ENCODE measurements at regions not wholly inside any gene's neighbourhood (a gene's known extent, or its start where the extent isn't known, plus 50 kb on each side); places are given as distances from the start of the nearest gene placed in this dataset.

- Mint-ChIP-seq H3K27ac (no peak overlapping the region), H3K27me3 (peaks cover 9% of the 10 kb centered on the region), H3K36me3 (ENCODE audit: low read depth) (no peaks in the 10 kb centered on the region), H3K4me3 (no peak overlapping the region), H3K9me3 (peaks cover 7% of the 10 kb centered on the region), H3K4me1 (ENCODE audit: low read depth) (no peaks in the 10 kb centered on the region)
- no peak for DNase-seq
Observed at GRCh38 chr7:52085610-52086009, 769.0 kb upstream of the COBL start.

- H3K27ac Mint-ChIP-seq = no peak overlapping the region
- no peaks in the 10 kb centered on the region for H3K27me3 Mint-ChIP-seq
- H3K36me3 Mint-ChIP-seq (ENCODE audit: low read depth) = no peaks in the 10 kb centered on the region
- peaks cover 10% of the 10 kb centered on the region for H3K9me3 Mint-ChIP-seq
- no peak for DNase-seq
- no peak overlapping the region for H3K4me3 Mint-ChIP-seq
- H3K4me1 Mint-ChIP-seq (ENCODE audit: low read depth) = no peaks in the 10 kb centered on the region
Observed at GRCh38 chr7:52080493-52080892, 763.9 kb upstream of the COBL start.

GRCh38 chr7:52079726-52080125 lies 763.1 kb upstream of the COBL start:
- Mint-ChIP-seq H3K27me3 (no peaks in the 10 kb centered on the region), H3K36me3 (ENCODE audit: low read depth) (no peaks in the 10 kb centered on the region), H3K27ac (no peak overlapping the region), H3K4me3 (no peak overlapping the region), H3K9me3 (peaks cover 15% of the 10 kb centered on the region), H3K4me1 (ENCODE audit: low read depth) (no peaks in the 10 kb centered on the region)
- DNase-seq = no peak

- Mint-ChIP-seq H3K27ac (no peak overlapping the region), H3K27me3 (no peaks in the 10 kb centered on the region), H3K4me1 (ENCODE audit: low read depth) (no peaks in the 10 kb centered on the region), H3K9me3 (peaks cover 21% of the 10 kb centered on the region), H3K4me3 (no peak overlapping the region), H3K36me3 (ENCODE audit: low read depth) (no peaks in the 10 kb centered on the region)
- DNase-seq = no peak
Observed at GRCh38 chr7:52077571-52077970, 761.0 kb upstream of the COBL start.

- Mint-ChIP-seq H3K36me3 (ENCODE audit: low read depth) (no peaks in the 10 kb centered on the region), H3K27me3 (no peaks in the 10 kb centered on the region), H3K9me3 (peaks cover 21% of the 10 kb centered on the region), H3K4me1 (ENCODE audit: low read depth) (no peaks in the 10 kb centered on the region), H3K27ac (no peak overlapping the region), H3K4me3 (no peak overlapping the region)
- DNase-seq = no peak
Observed at GRCh38 chr7:52074912-52075311, 758.3 kb upstream of the COBL start.

GRCh38 chr7:52074071-52074470 lies 757.5 kb upstream of the COBL start:
- H3K4me3 Mint-ChIP-seq = no peak overlapping the region
- no peaks in the 10 kb centered on the region for H3K27me3 Mint-ChIP-seq
- H3K36me3 Mint-ChIP-seq (ENCODE audit: low read depth) = no peaks in the 10 kb centered on the region
- H3K9me3 Mint-ChIP-seq = peaks cover 22% of the 10 kb centered on the region
- H3K27ac Mint-ChIP-seq = no peak overlapping the region
- DNase-seq = no peak
- no peaks in the 10 kb centered on the region for H3K4me1 Mint-ChIP-seq (ENCODE audit: low read depth)

GRCh38 chr7:52071744-52072143 lies 755.1 kb upstream of the COBL start:
- DNase-seq = no peak
- Mint-ChIP-seq H3K27me3 (no peaks in the 10 kb centered on the region), H3K4me3 (no peak overlapping the region), H3K27ac (no peak overlapping the region), H3K9me3 (peaks cover 23% of the 10 kb centered on the region), H3K36me3 (ENCODE audit: low read depth) (no peaks in the 10 kb centered on the region), H3K4me1 (ENCODE audit: low read depth) (no peaks in the 10 kb centered on the region)

GRCh38 chr7:52064493-52064892 lies 747.9 kb upstream of the COBL start:
- no peaks in the 10 kb centered on the region for H3K27me3 Mint-ChIP-seq
- no peaks in the 10 kb centered on the region for H3K36me3 Mint-ChIP-seq (ENCODE audit: low read depth)
- no peak overlapping the region for H3K4me3 Mint-ChIP-seq
- no peak for DNase-seq
- H3K9me3 Mint-ChIP-seq = peaks cover 17% of the 10 kb centered on the region
- H3K4me1 Mint-ChIP-seq (ENCODE audit: low read depth) = no peaks in the 10 kb centered on the region
- H3K27ac Mint-ChIP-seq = no peak overlapping the region

GRCh38 chr7:52061666-52062065 lies 745.1 kb upstream of the COBL start:
- Mint-ChIP-seq H3K4me1 (ENCODE audit: low read depth) (no peaks in the 10 kb centered on the region), H3K27me3 (no peaks in the 10 kb centered on the region), H3K27ac (no peak overlapping the region), H3K4me3 (no peak overlapping the region), H3K36me3 (ENCODE audit: low read depth) (no peaks in the 10 kb centered on the region), H3K9me3 (peaks cover 8% of the 10 kb centered on the region)
- DNase-seq = no peak

- no peak overlapping the region for H3K27ac Mint-ChIP-seq
- H3K4me3 Mint-ChIP-seq = no peak overlapping the region
- H3K27me3 Mint-ChIP-seq = no peaks in the 10 kb centered on the region
- no peaks in the 10 kb centered on the region for H3K4me1 Mint-ChIP-seq (ENCODE audit: low read depth)
- DNase-seq = no peak
- no peaks in the 10 kb centered on the region for H3K36me3 Mint-ChIP-seq (ENCODE audit: low read depth)
- H3K9me3 Mint-ChIP-seq = peaks cover 7% of the 10 kb centered on the region
Observed at GRCh38 chr7:52053525-52053924, 736.9 kb upstream of the COBL start.

- H3K4me3 Mint-ChIP-seq = no peak overlapping the region
- no peak overlapping the region for H3K27ac Mint-ChIP-seq
- peaks cover 6% of the 10 kb centered on the region for H3K9me3 Mint-ChIP-seq
- no peak for DNase-seq
- no peaks in the 10 kb centered on the region for H3K36me3 Mint-ChIP-seq (ENCODE audit: low read depth)
- H3K4me1 Mint-ChIP-seq (ENCODE audit: low read depth) = no peaks in the 10 kb centered on the region
- H3K27me3 Mint-ChIP-seq = no peaks in the 10 kb centered on the region
Observed at GRCh38 chr7:52030722-52031121, 714.1 kb upstream of the COBL start.

GRCh38 chr7:52026140-52026539 lies 709.5 kb upstream of the COBL start:
- H3K4me3 Mint-ChIP-seq = no peak overlapping the region
- no peaks in the 10 kb centered on the region for H3K36me3 Mint-ChIP-seq (ENCODE audit: low read depth)
- H3K27ac Mint-ChIP-seq = no peak overlapping the region
- H3K9me3 Mint-ChIP-seq = peaks cover 2% of the 10 kb centered on the region
- no peaks in the 10 kb centered on the region for H3K27me3 Mint-ChIP-seq
- no peak for DNase-seq
- no peaks in the 10 kb centered on the region for H3K4me1 Mint-ChIP-seq (ENCODE audit: low read depth)

- Mint-ChIP-seq H3K27ac (no peak overlapping the region), H3K36me3 (ENCODE audit: low read depth) (no peaks in the 10 kb centered on the region), H3K27me3 (no peaks in the 10 kb centered on the region), H3K4me3 (no peak overlapping the region), H3K4me1 (ENCODE audit: low read depth) (no peaks in the 10 kb centered on the region), H3K9me3 (peaks cover 3% of the 10 kb centered on the region)
- DNase-seq = no peak
Observed at GRCh38 chr7:52021343-52021742, 704.7 kb upstream of the COBL start.

GRCh38 chr7:52018680-52019054 lies 702.1 kb upstream of the COBL start:
- H3K36me3 Mint-ChIP-seq (ENCODE audit: low read depth) = no peaks in the 10 kb centered on the region
- no peaks in the 10 kb centered on the region for H3K4me1 Mint-ChIP-seq (ENCODE audit: low read depth)
- H3K4me3 Mint-ChIP-seq = no peak overlapping the region
- H3K9me3 Mint-ChIP-seq = peaks cover 5% of the 10 kb centered on the region
- H3K27ac Mint-ChIP-seq = no peak overlapping the region
- no peaks in the 10 kb centered on the region for H3K27me3 Mint-ChIP-seq
- DNase-seq = no peak

GRCh38 chr7:52017802-52018679 lies 701.4 kb upstream of the COBL start:
- no peak overlapping the region for H3K27ac Mint-ChIP-seq
- H3K4me3 Mint-ChIP-seq = no peak overlapping the region
- H3K4me1 Mint-ChIP-seq (ENCODE audit: low read depth) = no peaks in the 10 kb centered on the region
- peaks cover 5% of the 10 kb centered on the region for H3K9me3 Mint-ChIP-seq
- no peak for DNase-seq
- H3K36me3 Mint-ChIP-seq (ENCODE audit: low read depth) = no peaks in the 10 kb centered on the region
- no peaks in the 10 kb centered on the region for H3K27me3 Mint-ChIP-seq

- no peaks in the 10 kb centered on the region for H3K27me3 Mint-ChIP-seq
- H3K4me1 Mint-ChIP-seq (ENCODE audit: low read depth) = no peaks in the 10 kb centered on the region
- no peak overlapping the region for H3K27ac Mint-ChIP-seq
- no peaks in the 10 kb centered on the region for H3K36me3 Mint-ChIP-seq (ENCODE audit: low read depth)
- peaks cover 30% of the 10 kb centered on the region for H3K9me3 Mint-ChIP-seq
- H3K4me3 Mint-ChIP-seq = no peak overlapping the region
- DNase-seq = no peak
Observed at GRCh38 chr7:52009181-52009580, 692.6 kb upstream of the COBL start.

All from activated T-cell treated with anti-CD3 and anti-CD28 coated beads, Interleukin-2, amount 50 U/mL, for 24 hours (primary cell).